HG03095 (cell line): ENCODE measurements at regions not wholly inside any gene's neighbourhood (a gene's known extent, or its start where the extent isn't known, plus 50 kb on each side); places are given as distances from the start of the nearest gene placed in this dataset.
"Not testable (repeated sequence)": the region's sequence is repeated elsewhere in the genome, so short reads cannot be mapped to it uniquely, and the experiment has no call there.

Experiments
- ATAC-seq: cut with Tn5 transposase; IDR thresholded peaks from one replicate; pipeline ENCODE4 v1.9.1; 2021; ENCODE audit warnings: moderate library complexity; ENCODE audit not compliant: unreplicated experiment

GRCh38 chr10:31173752-31174151, 142.1 kb upstream of the ZNF438 start:
- ATAC-seq, result no peak

GRCh38 chr10:31179091-31179680, 139.8 kb upstream of the ZEB1 start:
- ATAC-seq, result no peak

- ATAC-seq, result no peak
Measured at GRCh38 chr10:31186225-31187000, 132.6 kb upstream of the ZEB1 start.

- ATAC-seq, result no peak
Measured at GRCh38 chr10:31187182-31187581, 131.8 kb upstream of the ZEB1 start.

- ATAC-seq, result no peak
Measured at GRCh38 chr10:31187607-31188210, 131.3 kb upstream of the ZEB1 start.

- no peak for ATAC-seq
Measured at GRCh38 chr10:31188792-31189406, 130.1 kb upstream of the ZEB1 start.

GRCh38 chr10:31190488-31190887, 128.5 kb upstream of the ZEB1 start:
- no peak for ATAC-seq

GRCh38 chr10:31192475-31192874, 126.5 kb upstream of the ZEB1 start:
- no peak for ATAC-seq

GRCh38 chr10:31194986-31195385, 124.0 kb upstream of the ZEB1 start:
- no peak for ATAC-seq

- no peak for ATAC-seq
Measured at GRCh38 chr10:31197886-31198285, 121.1 kb upstream of the ZEB1 start.

GRCh38 chr10:31204090-31204489, 114.9 kb upstream of the ZEB1 start:
- no peak for ATAC-seq

GRCh38 chr10:31207636-31208035, 111.4 kb upstream of the ZEB1 start:
- ATAC-seq, result no peak

- ATAC-seq, result no peak
Measured at GRCh38 chr10:31209478-31209877, 109.5 kb upstream of the ZEB1 start.

GRCh38 chr10:31210190-31210589, 108.8 kb upstream of the ZEB1 start:
- no peak for ATAC-seq

GRCh38 chr10:31213959-31214358, 105.1 kb upstream of the ZEB1 start:
- no peak for ATAC-seq

GRCh38 chr10:31215052-31215451, 104.0 kb upstream of the ZEB1 start:
- ATAC-seq, result no peak

- no peak for ATAC-seq
Measured at GRCh38 chr10:31219306-31219705, 99.7 kb upstream of the ZEB1 start.

GRCh38 chr10:31228780-31229179, 90.2 kb upstream of the ZEB1 start:
- ATAC-seq, result not testable (repeated sequence)

GRCh38 chr10:31239961-31240360, 79.1 kb upstream of the ZEB1 start:
- no peak for ATAC-seq

- no peak for ATAC-seq
Measured at GRCh38 chr10:31242902-31243301, 76.1 kb upstream of the ZEB1 start.

- not testable (repeated sequence) for ATAC-seq
Measured at GRCh38 chr10:31251118-31251517, 67.9 kb upstream of the ZEB1 start.

- no peak for ATAC-seq
Measured at GRCh38 chr10:31253237-31253636, 65.8 kb upstream of the ZEB1 start.
